ENCODE measurements at regions not wholly inside any gene's neighbourhood (a gene's known extent, or its start where the extent isn't known, plus 50 kb on each side); places are given as distances from the start of the nearest gene placed in this dataset.

DNA sequence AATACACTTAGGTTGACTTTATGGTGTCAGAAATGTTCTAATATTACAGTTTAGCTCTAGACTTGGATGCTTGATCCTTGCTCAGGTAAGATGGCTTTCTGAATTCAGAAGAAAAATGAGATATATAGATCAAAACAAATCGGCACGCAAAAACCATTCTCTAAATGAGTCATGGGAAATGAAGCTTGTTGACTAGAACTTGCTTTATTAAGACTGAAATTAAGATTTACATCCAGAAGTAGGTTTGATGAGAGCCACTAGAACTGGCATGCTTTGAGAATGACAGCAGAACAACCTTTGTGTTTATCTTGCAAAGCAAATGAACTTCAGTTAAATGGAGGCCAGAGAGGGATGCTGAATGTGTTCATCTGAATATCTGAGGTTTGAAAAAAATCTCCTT is 304.9 kb upstream of the KLF3 start:
- no peak for TF ChIP-seq CTCF (IDR thresholded peaks at IDR 0.05; ENCODE audit: low read depth, low read length)
- no peak for TF ChIP-seq EZH2phosphoT487 (IDR thresholded peaks at IDR 0.05; ENCODE audit: low read depth)
